Brain microvascular endothelial cell (primary cell): ENCODE measurements at regions not wholly inside any gene's neighbourhood (a gene's known extent, or its start where the extent isn't known, plus 50 kb on each side); places are given as distances from the start of the nearest gene placed in this dataset.
A peak's percentile ranks its signal among the peaks of the same experiment; 100 is the strongest.

Experiments used
- DNase-seq: peaks from one replicate; pipeline ENCODE4 v3.0.0-alpha.2; 2020
- H3K27ac ChIP-seq: fragments of 250-450 bp; sonication (Bioruptor Pico); 2 replicates; pipeline ENCODE4 v1.5.1; 2020; ENCODE audit warnings: mild to moderate bottlenecking, moderate library complexity
- H3K27me3 ChIP-seq: fragments of 250-450 bp; sonication (Bioruptor Pico); replicated peaks from 2 replicates; pipeline ENCODE4 v1.5.1; 2020; ENCODE audit warnings: mild to moderate bottlenecking
- H3K36me3 ChIP-seq: fragments of 250-450 bp; sonication (Bioruptor Pico); replicated peaks from 2 replicates; pipeline ENCODE4 v1.5.1; 2020; ENCODE audit warnings: mild to moderate bottlenecking
- H3K4me3 ChIP-seq: 2 replicates; pipeline ENCODE4 v1.5.1; 2011; ENCODE audit warnings: low read depth, mild to moderate bottlenecking, control low read depth, low read length, moderate library complexity
- in situ Hi-C: cut with HindIII; loops from 2 replicates; pipeline ENCODE4 v1.10.0; 2017; ENCODE audit warnings: low sequenced_read_pairs, low pct_ligation_motif_present
- TF ChIP-seq, protein P1 (sequence below): IDR thresholded peaks from 2 replicates; pipeline ENCODE4 v1.5.1; 2011; ENCODE audit warnings: low read depth, mild to moderate bottlenecking, moderate library complexity, low read length, control low read depth, inconsistent platforms; ENCODE audit errors: missing control alignments

- in situ Hi-C loops: no loop called here
- peak; percentile 60 for DNase-seq
- Histone ChIP-seq H3K36me3 (no peaks in the 10 kb centered on the region), H3K27ac (peak overlapping the region; percentile 7), H3K27me3 (no peaks in the 10 kb centered on the region), H3K4me3 (no peak overlapping the region)
- TF ChIP-seq, protein P1, sequence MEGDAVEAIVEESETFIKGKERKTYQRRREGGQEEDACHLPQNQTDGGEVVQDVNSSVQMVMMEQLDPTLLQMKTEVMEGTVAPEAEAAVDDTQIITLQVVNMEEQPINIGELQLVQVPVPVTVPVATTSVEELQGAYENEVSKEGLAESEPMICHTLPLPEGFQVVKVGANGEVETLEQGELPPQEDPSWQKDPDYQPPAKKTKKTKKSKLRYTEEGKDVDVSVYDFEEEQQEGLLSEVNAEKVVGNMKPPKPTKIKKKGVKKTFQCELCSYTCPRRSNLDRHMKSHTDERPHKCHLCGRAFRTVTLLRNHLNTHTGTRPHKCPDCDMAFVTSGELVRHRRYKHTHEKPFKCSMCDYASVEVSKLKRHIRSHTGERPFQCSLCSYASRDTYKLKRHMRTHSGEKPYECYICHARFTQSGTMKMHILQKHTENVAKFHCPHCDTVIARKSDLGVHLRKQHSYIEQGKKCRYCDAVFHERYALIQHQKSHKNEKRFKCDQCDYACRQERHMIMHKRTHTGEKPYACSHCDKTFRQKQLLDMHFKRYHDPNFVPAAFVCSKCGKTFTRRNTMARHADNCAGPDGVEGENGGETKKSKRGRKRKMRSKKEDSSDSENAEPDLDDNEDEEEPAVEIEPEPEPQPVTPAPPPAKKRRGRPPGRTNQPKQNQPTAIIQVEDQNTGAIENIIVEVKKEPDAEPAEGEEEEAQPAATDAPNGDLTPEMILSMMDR: no peak
Observed at GRCh38 chr18:59954755-59955156, 55.0 kb downstream of the PMAIP1 start.

DNA sequence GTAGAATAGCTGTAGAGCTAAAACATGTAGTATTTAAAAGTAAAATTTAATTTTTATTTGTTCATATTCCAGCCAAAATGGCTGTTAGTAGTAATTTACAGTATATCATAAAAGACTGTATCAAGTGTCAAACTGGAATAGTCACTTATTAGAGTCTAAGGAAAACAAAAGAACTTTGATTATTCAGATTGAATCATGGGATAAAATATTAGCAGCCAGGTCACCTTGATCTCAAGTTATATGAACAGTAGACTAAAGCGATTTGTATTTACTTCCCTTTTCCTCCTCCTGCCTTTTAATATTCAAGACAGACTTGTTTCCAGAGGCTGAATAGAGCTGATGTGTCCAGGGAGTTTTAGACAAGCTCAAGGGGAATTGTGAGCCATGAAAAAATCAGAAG lies 54.4 kb downstream of the PMAIP1 start:
- Histone ChIP-seq H3K27ac (peak overlapping the region; percentile 7), H3K4me3 (no peak overlapping the region), H3K36me3 (no peaks in the 10 kb centered on the region), H3K27me3 (no peaks in the 10 kb centered on the region)
- in situ Hi-C loops: no loop called here
- DNase-seq: no peak
- TF ChIP-seq, protein P1: no peak
